Esophagus squamous epithelium (tissue), 5 donors: ENCODE measurements at regions not wholly inside any gene's neighbourhood (a gene's known extent, or its start where the extent isn't known, plus 50 kb on each side); places are given as distances from the start of the nearest gene placed in this dataset.

Source experiments
- DNase-seq: peaks from one replicate; lab custom pipeline; 2025; lab: John Stamatoyannopoulos, UW
- H3K27ac ChIP-seq, 4 donors: fragments of 200-600 bp; sonication (generic); one replicate each; pipeline ENCODE4 v1.5.1; 2016 to 2019; ENCODE audit warnings: mild to moderate bottlenecking in 1 of 4
- H3K27me3 ChIP-seq, 4 donors: fragments of 200-600 bp; sonication (generic); 1 replicate in 3 of 4; 2 replicates in 1 of 4; pipeline versions ENCODE4 v1.5.1 to v1.6.0; 2017 to 2021; ENCODE audit warnings: antibody characterized with exemption in 1 of 4
- H3K36me3 ChIP-seq, 3 donors: fragments of 200-600 bp; sonication (generic); one replicate each; pipeline ENCODE4 v1.5.1; 2016 to 2019
- H3K4me1 ChIP-seq, 3 donors: fragments of 200-600 bp; sonication (generic); one replicate each; pipeline ENCODE4 v1.5.1; 2017 to 2019
- H3K4me3 ChIP-seq, 4 donors: fragments of 200-600 bp; sonication (generic); 1 replicate in 3 of 4; 2 replicates in 1 of 4; pipeline ENCODE4 v1.5.1; 2016 to 2019; ENCODE audit warnings: mild to moderate bottlenecking in 2 of 4, moderate library complexity in 1 of 4
- H3K9me3 ChIP-seq, 3 donors: fragments of 200-600 bp; sonication (generic); one replicate each; pipeline ENCODE4 v1.5.1; 2016 to 2019
- POLR2A ChIP-seq, 4 donors: fragments of 450-650 bp; IDR thresholded peaks; one replicate each; pipeline ENCODE4 v1.6.1; 2017; ENCODE audit warnings: antibody characterized with exemption in 4 of 4, mild to moderate bottlenecking in 4 of 4, moderate library complexity in 3 of 4
- WGBS, 2 donors: methylation state at CpG; one replicate each; pipeline ENCODE4 v1.1.5; 2018; 5-methylcytosine and 5-hydroxymethylcytosine counted together
- intact Hi-C: fragments of 100-400 bp; cut with DNase I; formaldehyde crosslinking; loops from one replicate; pipeline ENCODE4 v1.15.0; 2022
- TF ChIP-seq, protein P1 (sequence below), 6 experiments: fragments of 450-650 bp in 4 of 6; fragments of 200-600 bp in 2 of 6; sonication (generic) in 2 of 6; IDR thresholded peaks; one replicate each; pipeline ENCODE4 v1.5.1; 2016 to 2019; ENCODE audit warnings: antibody characterized with exemption in 6 of 6, mild to moderate bottlenecking in 4 of 6, moderate library complexity in 4 of 6
- donor health status: DM: yes; HTN: yes; CAD: no.

DNA sequence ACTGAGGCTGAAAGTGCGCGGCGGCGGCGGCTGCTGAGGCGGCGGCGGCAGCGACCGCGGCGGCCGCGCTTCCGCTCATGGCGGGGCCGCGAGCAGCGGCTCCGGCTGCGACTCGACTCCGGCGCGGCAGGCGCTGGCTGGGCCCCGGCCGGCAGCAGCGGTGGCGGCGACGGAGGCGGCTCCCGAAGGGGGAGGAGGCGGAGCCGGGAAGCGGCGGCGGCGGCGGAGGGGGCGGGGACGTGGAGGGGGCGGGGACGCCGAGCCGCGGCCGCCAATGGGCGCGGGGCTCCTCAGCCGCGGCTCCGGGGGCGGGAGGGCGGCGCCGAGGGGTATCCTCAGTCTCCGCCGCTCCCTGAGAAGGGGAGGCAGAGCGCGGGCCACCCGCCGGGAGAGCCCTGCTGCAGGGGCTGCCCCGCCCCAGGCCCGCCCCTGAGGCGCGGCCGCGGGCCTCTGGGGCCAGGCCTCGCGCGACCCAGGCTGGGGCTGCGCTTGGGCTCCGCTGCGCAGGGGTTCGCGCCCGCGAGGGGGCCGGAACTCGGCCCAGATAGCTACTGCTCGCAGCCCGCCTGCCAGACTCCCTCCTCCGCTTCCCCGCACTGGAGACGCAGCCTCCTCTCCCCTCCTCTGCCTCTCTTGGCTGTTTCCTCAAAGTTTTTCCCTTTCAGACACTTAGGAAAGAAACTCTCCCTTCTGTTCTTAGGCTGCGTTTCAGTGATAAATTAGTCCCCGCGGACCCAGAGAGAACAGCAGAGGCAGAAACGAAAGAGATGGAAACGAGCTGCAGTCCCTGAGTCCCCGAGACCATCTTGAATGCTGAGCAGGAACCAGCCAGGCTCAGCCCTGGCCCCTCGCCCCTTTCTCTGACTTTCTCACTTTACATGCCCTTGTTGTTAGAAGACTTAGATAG, 85.0 kb upstream of the MELK start:
- H3K9me3 ChIP-seq: no peaks in the 10 kb centered on the region
- peak overlapping the region; percentile 78 to 98 (median 92) for H3K4me3 ChIP-seq
- intact Hi-C loops: no loop called here
- no peaks in the 10 kb centered on the region for H3K27me3 ChIP-seq
- 1% methylated on average over 19 of the region's 94 CpGs for WGBS, 2 donors
- peak; percentile 32 for DNase-seq
- H3K27ac ChIP-seq: peak overlapping the region; percentile 91 to 94 (median 92)
- H3K4me1 ChIP-seq: peaks cover 13 to 50% (median 15%) of the 10 kb centered on the region in 3 donors
- H3K36me3 ChIP-seq: peaks cover 0 to 5% (median 0%) of the 10 kb centered on the region in 3 donors
- TF ChIP-seq, protein P1, sequence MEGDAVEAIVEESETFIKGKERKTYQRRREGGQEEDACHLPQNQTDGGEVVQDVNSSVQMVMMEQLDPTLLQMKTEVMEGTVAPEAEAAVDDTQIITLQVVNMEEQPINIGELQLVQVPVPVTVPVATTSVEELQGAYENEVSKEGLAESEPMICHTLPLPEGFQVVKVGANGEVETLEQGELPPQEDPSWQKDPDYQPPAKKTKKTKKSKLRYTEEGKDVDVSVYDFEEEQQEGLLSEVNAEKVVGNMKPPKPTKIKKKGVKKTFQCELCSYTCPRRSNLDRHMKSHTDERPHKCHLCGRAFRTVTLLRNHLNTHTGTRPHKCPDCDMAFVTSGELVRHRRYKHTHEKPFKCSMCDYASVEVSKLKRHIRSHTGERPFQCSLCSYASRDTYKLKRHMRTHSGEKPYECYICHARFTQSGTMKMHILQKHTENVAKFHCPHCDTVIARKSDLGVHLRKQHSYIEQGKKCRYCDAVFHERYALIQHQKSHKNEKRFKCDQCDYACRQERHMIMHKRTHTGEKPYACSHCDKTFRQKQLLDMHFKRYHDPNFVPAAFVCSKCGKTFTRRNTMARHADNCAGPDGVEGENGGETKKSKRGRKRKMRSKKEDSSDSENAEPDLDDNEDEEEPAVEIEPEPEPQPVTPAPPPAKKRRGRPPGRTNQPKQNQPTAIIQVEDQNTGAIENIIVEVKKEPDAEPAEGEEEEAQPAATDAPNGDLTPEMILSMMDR (IDR thresholded peaks at IDR 0.05): peak in 2 of 6 experiments; percentile 20 to 29
- peak in 3 of 4 donors; percentile 56 to 90 (median 82) for TF ChIP-seq POLR2A (IDR thresholded peaks at IDR 0.05)

DNA sequence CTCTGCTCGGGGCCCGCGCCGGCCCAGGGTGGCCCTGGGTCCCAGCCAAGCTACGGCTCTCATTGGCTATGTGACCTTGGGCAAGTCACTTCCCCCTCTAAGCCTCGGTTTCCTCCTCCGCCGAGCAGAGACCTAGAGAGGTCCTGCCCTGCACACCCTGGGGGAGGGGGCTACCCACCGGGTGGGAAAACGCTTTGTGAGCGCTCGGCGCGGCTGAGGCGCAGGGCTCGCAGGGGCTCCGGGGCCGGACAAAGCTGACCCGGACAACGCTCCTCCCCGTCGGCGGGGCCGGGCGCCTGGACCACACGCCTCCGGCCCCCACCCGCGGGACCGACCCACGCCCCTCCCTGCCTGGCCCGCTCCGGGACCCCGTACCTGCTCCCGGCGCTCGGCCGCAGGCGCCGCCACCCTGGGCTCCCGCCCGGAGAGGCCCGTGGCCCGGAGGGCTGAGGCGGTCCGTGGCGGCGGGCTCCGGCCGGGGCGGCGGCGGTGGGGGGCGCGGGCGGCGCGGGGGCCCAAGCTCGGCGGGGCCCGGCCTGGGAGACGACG, 85.7 kb upstream of the MELK start:
- DNase-seq: no peak
- Histone ChIP-seq H3K4me1 (peaks cover 13 to 56% (median 15%) of the 10 kb centered on the region in 3 donors), H3K4me3 (peak overlapping the region; percentile 78 to 98 (median 92)), H3K27ac (peak overlapping the region; percentile 88 to 94 (median 92)), H3K27me3 (no peaks in the 10 kb centered on the region), H3K9me3 (no peaks in the 10 kb centered on the region), H3K36me3 (peaks cover 0 to 8% (median 0%) of the 10 kb centered on the region in 3 donors)
- no peak for TF ChIP-seq POLR2A (IDR thresholded peaks at IDR 0.05)
- TF ChIP-seq, protein P1 (IDR thresholded peaks at IDR 0.05): no peak
- no CpG with 5 or more reads among the region's 63 CpGs for WGBS, 2 donors
- intact Hi-C loops: no loop called here

DNA sequence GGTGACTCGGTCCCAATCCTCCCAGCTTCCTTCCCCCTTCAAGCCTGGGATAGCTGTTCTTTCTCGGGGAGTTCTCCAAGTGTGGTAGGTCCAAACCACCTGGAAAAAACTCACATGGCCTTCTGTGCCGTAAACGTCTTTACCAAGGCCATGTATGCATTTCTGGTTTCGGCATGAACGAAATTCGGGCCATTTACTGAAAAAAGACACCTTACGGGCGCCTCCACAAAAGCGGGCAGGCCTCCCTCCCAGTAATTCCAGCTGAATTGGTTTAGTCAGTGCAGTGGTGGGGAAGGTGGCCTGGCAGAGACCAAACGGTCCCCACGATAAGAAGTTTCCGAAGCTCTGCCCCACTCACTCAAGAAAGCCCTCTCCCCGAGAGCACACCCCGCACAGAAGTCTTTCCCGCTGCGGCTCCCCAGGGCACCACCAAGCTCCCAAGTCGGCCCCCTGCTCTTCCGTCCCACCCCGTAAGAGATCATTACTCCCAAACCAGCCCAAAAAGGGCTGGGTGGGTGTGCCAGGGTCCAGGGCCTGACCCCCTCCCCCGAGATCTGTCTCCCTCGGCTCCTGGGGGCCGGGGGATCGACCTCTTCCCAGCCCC, 86.3 kb upstream of the MELK start:
- DNase-seq: no peak
- TF ChIP-seq, protein P1 (IDR thresholded peaks at IDR 0.05): no peak
- TF ChIP-seq POLR2A (IDR thresholded peaks at IDR 0.05): no peak
- 0 to 1% methylated on average over 7 to 19 of the region's 24 CpGs for WGBS, 2 donors

GRCh38 chr9:36485647-36486328, 85.7 kb upstream of the RNF38 start:
- 9 to 10% methylated on average over 11 of the region's 11 CpGs for WGBS, 2 donors
- peaks cover 0 to 8% (median 0%) of the 10 kb centered on the region in 3 donors for H3K36me3 ChIP-seq
- H3K4me3 ChIP-seq: peak overlapping the region; percentile 78 to 98 (median 92)
- TF ChIP-seq POLR2A (IDR thresholded peaks at IDR 0.05): no peak
- TF ChIP-seq, protein P1 (IDR thresholded peaks at IDR 0.05): no peak
- no peaks in the 10 kb centered on the region for H3K9me3 ChIP-seq
- peaks cover 13 to 63% (median 15%) of the 10 kb centered on the region in 3 donors for H3K4me1 ChIP-seq
- DNase-seq: no peak
- intact Hi-C loops: no loop called here
- no peaks in the 10 kb centered on the region for H3K27me3 ChIP-seq
- peak overlapping the region; percentile 88 to 94 (median 92) for H3K27ac ChIP-seq

More for the DNA sequence above, 86.3 kb upstream of the MELK start:
- Histone ChIP-seq H3K4me1 (peaks cover 13 to 61% (median 15%) of the 10 kb centered on the region in 3 donors), H3K36me3 (peaks cover 0 to 8% (median 0%) of the 10 kb centered on the region in 3 donors), H3K4me3 (peak overlapping the region; percentile 78 to 98 (median 92)), H3K9me3 (no peaks in the 10 kb centered on the region), H3K27me3 (no peaks in the 10 kb centered on the region), H3K27ac (peak overlapping the region; percentile 88 to 94 (median 92))
- intact Hi-C loops: no loop called here
